ENCODE measurements at regions not wholly inside any gene's neighbourhood (a gene's known extent, or its start where the extent isn't known, plus 50 kb on each side); places are given as distances from the start of the nearest gene placed in this dataset.

- no peak overlapping the region for H3K4me3 Mint-ChIP-seq
- no peak overlapping the region for H3K27ac Mint-ChIP-seq
- no peaks in the 10 kb centered on the region for H3K4me1 Mint-ChIP-seq
- DNase-seq, result no peak
- H3K27me3 Mint-ChIP-seq, result no peaks in the 10 kb centered on the region
- peaks cover 2% of the 10 kb centered on the region for H3K9me3 Mint-ChIP-seq
- ChIA-PET POLR2A (no interaction called here), CTCF (no interaction called here)
- no peaks in the 10 kb centered on the region for H3K36me3 Mint-ChIP-seq (ENCODE audit: low read depth)
Measured at GRCh38 chr14:98741523-98741922, 530.5 kb downstream of the BCL11B start.

- no peak overlapping the region for H3K4me3 Mint-ChIP-seq
- DNase-seq, result no peak
- no peak overlapping the region for H3K27ac Mint-ChIP-seq
- H3K4me1 Mint-ChIP-seq, result no peaks in the 10 kb centered on the region
- peaks cover 2% of the 10 kb centered on the region for H3K9me3 Mint-ChIP-seq
- no peaks in the 10 kb centered on the region for H3K36me3 Mint-ChIP-seq (ENCODE audit: low read depth)
- no peaks in the 10 kb centered on the region for H3K27me3 Mint-ChIP-seq
- ChIA-PET CTCF (no interaction called here), POLR2A (no interaction called here)
Measured at GRCh38 chr14:98742001-98742400, 530.0 kb downstream of the BCL11B start.

GRCh38 chr14:98743536-98743935 lies 528.5 kb downstream of the BCL11B start:
- peaks cover 2% of the 10 kb centered on the region for H3K9me3 Mint-ChIP-seq
- ChIA-PET CTCF (interaction anchor here (0.7 kb wide), 1 partner anchor 219 kb away, joined by 4 read pairs; no protein-coding TSS in a partner anchor), POLR2A (no interaction called here)
- H3K4me1 Mint-ChIP-seq, result no peaks in the 10 kb centered on the region
- H3K36me3 Mint-ChIP-seq (ENCODE audit: low read depth), result no peaks in the 10 kb centered on the region
- DNase-seq, result no peak
- H3K4me3 Mint-ChIP-seq, result no peak overlapping the region
- no peaks in the 10 kb centered on the region for H3K27me3 Mint-ChIP-seq
- H3K27ac Mint-ChIP-seq, result no peak overlapping the region

DNA sequence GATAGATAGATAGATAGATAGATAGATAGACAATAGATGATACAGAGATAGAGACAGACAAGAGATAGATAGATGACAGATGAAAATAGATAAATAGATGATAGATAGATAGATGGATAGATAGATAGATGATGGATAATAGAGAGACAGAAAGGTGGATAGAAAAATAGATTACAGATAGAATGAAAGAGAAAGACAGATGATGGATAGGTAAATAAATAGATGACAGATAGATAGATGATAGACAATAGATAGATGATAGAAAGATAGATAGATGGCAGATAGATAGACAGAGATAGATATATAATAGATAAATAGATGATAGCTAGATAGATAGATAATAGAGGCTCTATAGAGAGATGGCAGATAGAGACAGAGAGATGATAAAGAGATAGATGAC lies 523.0 kb downstream of the BCL11B start:
- H3K27me3 Mint-ChIP-seq, result peaks cover 2% of the 10 kb centered on the region
- H3K4me1 Mint-ChIP-seq, result no peaks in the 10 kb centered on the region
- H3K4me3 Mint-ChIP-seq, result no peak overlapping the region
- peaks cover 2% of the 10 kb centered on the region for H3K9me3 Mint-ChIP-seq
- ChIA-PET POLR2A (no interaction called here), CTCF (no interaction called here)
- no peak overlapping the region for H3K27ac Mint-ChIP-seq
- H3K36me3 Mint-ChIP-seq (ENCODE audit: low read depth), result no peaks in the 10 kb centered on the region
- no peak for DNase-seq

DNA sequence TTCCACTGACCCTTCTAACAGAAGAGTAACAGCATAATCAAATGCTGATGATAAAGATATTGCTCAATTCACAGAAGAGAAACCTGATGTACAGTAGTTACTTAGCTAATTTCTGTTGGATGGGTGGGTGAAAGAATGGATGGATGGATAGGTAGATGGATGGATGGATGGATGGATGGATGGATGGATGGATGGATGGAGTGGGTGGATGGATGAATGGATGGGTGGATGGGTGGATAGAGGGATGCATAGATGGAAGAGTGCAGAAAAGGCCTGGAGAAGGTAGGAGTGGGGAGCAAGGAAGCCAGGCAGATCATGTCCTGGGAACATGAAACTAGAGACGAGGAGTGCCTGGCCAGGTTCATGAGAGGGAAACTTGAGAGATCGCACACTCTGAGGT lies 520.9 kb downstream of the BCL11B start:
- POLR2A ChIA-PET, result no interaction called here
- H3K27ac Mint-ChIP-seq, result no peak overlapping the region
- H3K27me3 Mint-ChIP-seq, result peaks cover 2% of the 10 kb centered on the region
- H3K36me3 Mint-ChIP-seq (ENCODE audit: low read depth), result no peaks in the 10 kb centered on the region
- H3K9me3 Mint-ChIP-seq, result peaks cover 13% of the 10 kb centered on the region
- no peak for DNase-seq
- CTCF ChIA-PET, result no interaction called here
- H3K4me1 Mint-ChIP-seq, result peaks cover 6% of the 10 kb centered on the region
- H3K4me3 Mint-ChIP-seq, result no peak overlapping the region

DNA sequence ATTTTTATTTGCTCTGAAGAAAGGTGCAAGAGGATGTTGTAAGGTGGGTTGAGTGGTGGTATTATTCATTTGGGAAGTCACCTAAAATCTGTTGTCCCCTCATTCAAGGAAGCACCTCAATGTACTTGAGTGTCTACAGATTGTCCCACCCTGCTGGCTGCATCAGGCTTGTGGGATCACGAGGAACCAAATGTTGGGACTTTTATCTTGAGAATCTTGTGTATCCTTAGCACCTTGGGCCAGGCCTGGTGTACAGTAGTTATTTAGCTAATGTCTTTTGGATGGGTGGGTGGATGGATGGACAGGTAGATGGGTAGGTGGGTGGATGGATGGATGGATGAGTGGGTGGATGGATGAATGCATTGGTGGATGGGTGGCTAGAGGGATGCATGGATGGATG lies 519.3 kb downstream of the BCL11B start:
- peaks cover 2% of the 10 kb centered on the region for H3K27me3 Mint-ChIP-seq
- POLR2A ChIA-PET, result no interaction called here
- H3K27ac Mint-ChIP-seq, result no peak overlapping the region
- peaks cover 6% of the 10 kb centered on the region for H3K4me1 Mint-ChIP-seq
- DNase-seq, result no peak
- CTCF ChIA-PET, result no interaction called here
- no peak overlapping the region for H3K4me3 Mint-ChIP-seq
- peaks cover 15% of the 10 kb centered on the region for H3K9me3 Mint-ChIP-seq
- no peaks in the 10 kb centered on the region for H3K36me3 Mint-ChIP-seq (ENCODE audit: low read depth)

- no peak overlapping the region for H3K4me3 Mint-ChIP-seq
- no peaks in the 10 kb centered on the region for H3K36me3 Mint-ChIP-seq (ENCODE audit: low read depth)
- ChIA-PET CTCF (interaction anchor here (1.5 kb wide), 1 partner anchor 12 kb away, joined by 5 read pairs; no protein-coding TSS in a partner anchor), POLR2A (no interaction called here)
- H3K27ac Mint-ChIP-seq, result no peak overlapping the region
- no peak for DNase-seq
- peaks cover 6% of the 10 kb centered on the region for H3K4me1 Mint-ChIP-seq
- H3K9me3 Mint-ChIP-seq, result peaks cover 15% of the 10 kb centered on the region
- peaks cover 2% of the 10 kb centered on the region for H3K27me3 Mint-ChIP-seq
Measured at GRCh38 chr14:98754343-98755020, 517.5 kb downstream of the BCL11B start.

- no peak overlapping the region for H3K4me3 Mint-ChIP-seq
- ChIA-PET CTCF (no interaction called here), POLR2A (no interaction called here)
- peaks cover 15% of the 10 kb centered on the region for H3K9me3 Mint-ChIP-seq
- peaks cover 6% of the 10 kb centered on the region for H3K4me1 Mint-ChIP-seq
- DNase-seq, result no peak
- no peaks in the 10 kb centered on the region for H3K27me3 Mint-ChIP-seq
- no peaks in the 10 kb centered on the region for H3K36me3 Mint-ChIP-seq (ENCODE audit: low read depth)
- no peak overlapping the region for H3K27ac Mint-ChIP-seq
Measured at GRCh38 chr14:98756749-98757148, 515.2 kb downstream of the BCL11B start.

GRCh38 chr14:98758440-98758839 lies 513.6 kb downstream of the BCL11B start:
- Mint-ChIP-seq H3K4me3 (no peak overlapping the region), H3K27me3 (no peaks in the 10 kb centered on the region), H3K4me1 (peaks cover 6% of the 10 kb centered on the region), H3K9me3 (peaks cover 15% of the 10 kb centered on the region), H3K27ac (no peak overlapping the region), H3K36me3 (ENCODE audit: low read depth) (no peaks in the 10 kb centered on the region)
- CTCF ChIA-PET, result no interaction called here
- DNase-seq, result no peak
- POLR2A ChIA-PET, result no interaction called here

DNA sequence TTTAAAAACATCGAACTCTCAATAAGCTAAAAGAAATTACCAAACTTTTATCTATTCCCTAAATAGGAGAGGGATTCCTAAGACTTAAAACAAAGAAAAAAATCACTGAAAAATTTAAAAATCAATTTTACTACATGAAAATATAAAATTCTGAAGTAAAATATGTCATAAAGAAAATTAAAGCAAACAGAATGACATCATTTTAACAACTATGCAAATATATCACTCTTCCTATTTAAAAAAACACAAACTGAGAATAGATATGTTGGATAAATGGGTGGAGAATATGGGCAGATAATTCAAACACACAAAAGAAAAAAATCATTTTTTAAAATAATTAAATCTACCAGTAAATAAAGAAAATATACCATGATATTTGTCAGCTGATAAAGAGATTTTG lies 510.0 kb downstream of the BCL11B start:
- ChIA-PET CTCF (no interaction called here), POLR2A (no interaction called here)
- peaks cover 4% of the 10 kb centered on the region for H3K9me3 Mint-ChIP-seq
- no peaks in the 10 kb centered on the region for H3K27me3 Mint-ChIP-seq
- H3K4me3 Mint-ChIP-seq, result no peak overlapping the region
- H3K36me3 Mint-ChIP-seq (ENCODE audit: low read depth), result no peaks in the 10 kb centered on the region
- no peak for DNase-seq
- no peak overlapping the region for H3K27ac Mint-ChIP-seq
- no peaks in the 10 kb centered on the region for H3K4me1 Mint-ChIP-seq

- DNase-seq, result no peak
- Mint-ChIP-seq H3K27me3 (no peaks in the 10 kb centered on the region), H3K9me3 (peaks cover 4% of the 10 kb centered on the region)
Measured at GRCh38 chr14:98766818-98767217, 505.2 kb downstream of the BCL11B start.

GRCh38 chr14:98769326-98769725 lies 502.7 kb downstream of the BCL11B start:
- CTCF ChIA-PET, result no interaction called here
- H3K27me3 Mint-ChIP-seq, result no peaks in the 10 kb centered on the region
- DNase-seq, result no peak
- H3K4me3 Mint-ChIP-seq, result no peak overlapping the region
- H3K4me1 Mint-ChIP-seq, result no peaks in the 10 kb centered on the region
- POLR2A ChIA-PET, result no interaction called here
- peaks cover 3% of the 10 kb centered on the region for H3K9me3 Mint-ChIP-seq
- H3K36me3 Mint-ChIP-seq (ENCODE audit: low read depth), result no peaks in the 10 kb centered on the region
- H3K27ac Mint-ChIP-seq, result no peak overlapping the region

More at GRCh38 chr14:98766818-98767217, 505.2 kb downstream of the BCL11B start:
- POLR2A ChIA-PET, result no interaction called here
- CTCF ChIA-PET, result interaction anchor here (1.2 kb wide), 1 partner anchor 12 kb away, joined by 5 read pairs; no protein-coding TSS in a partner anchor
- Mint-ChIP-seq H3K4me3 (no peak overlapping the region), H3K27ac (no peak overlapping the region), H3K36me3 (ENCODE audit: low read depth) (no peaks in the 10 kb centered on the region), H3K4me1 (no peaks in the 10 kb centered on the region)

GRCh38 chr14:98770151-98770550 lies 501.8 kb downstream of the BCL11B start:
- Mint-ChIP-seq H3K27me3 (peaks cover 2% of the 10 kb centered on the region), H3K4me3 (no peak overlapping the region), H3K9me3 (no peaks in the 10 kb centered on the region), H3K27ac (no peak overlapping the region), H3K36me3 (ENCODE audit: low read depth) (no peaks in the 10 kb centered on the region), H3K4me1 (no peaks in the 10 kb centered on the region)
- POLR2A ChIA-PET, result no interaction called here
- CTCF ChIA-PET, result no interaction called here
- no peak for DNase-seq

GRCh38 chr14:98773814-98774213 lies 498.2 kb downstream of the BCL11B start:
- DNase-seq, result no peak
- ChIA-PET CTCF (interaction anchor here (0.6 to 1.1 kb wide), 2 partner anchors 38 to 662 kb away, joined by 3 to 4 read pairs; no protein-coding TSS in a partner anchor), POLR2A (no interaction called here)
- Mint-ChIP-seq H3K27me3 (peaks cover 4% of the 10 kb centered on the region), H3K4me1 (no peaks in the 10 kb centered on the region), H3K27ac (no peak overlapping the region), H3K4me3 (no peak overlapping the region), H3K36me3 (ENCODE audit: low read depth) (no peaks in the 10 kb centered on the region), H3K9me3 (no peaks in the 10 kb centered on the region)
